Naive thymus-derived CD8-positive, alpha-beta T cell (primary cell): ENCODE measurements at regions not wholly inside any gene's neighbourhood (a gene's known extent, or its start where the extent isn't known, plus 50 kb on each side); places are given as distances from the start of the nearest gene placed in this dataset.
A peak's percentile ranks its signal among the peaks of the same experiment; 100 is the strongest.
"Not testable (repeated sequence)": the region's sequence is repeated elsewhere in the genome, so short reads cannot be mapped to it uniquely, and the experiment has no call there.

Experiments used
- ATAC-seq, 2 donors: fragments of 150-1000 bp; cut with Tn5 transposase in 1 of 2; sonication (Bioruptor Pico), chemical (Tn5 transposase) in 1 of 2; 1 replicate in 1 of 2; 2 replicates in 1 of 2; pipeline ENCODE4 v1.10.0; 2021; ENCODE audit warnings: mild to moderate bottlenecking in 2 of 2, moderate library complexity in 2 of 2
- POLR2A ChIA-PET: fragments of 350-600 bp; sonication (Branson Sonifier 250); formaldehyde crosslinking; loops from one replicate; lab custom pipeline; 2021; ENCODE audit warnings: antibody characterized with exemption; lab: Charles Lee
- DNase-seq, 10 donors: peaks; one replicate each; pipeline versions ENCODE4 v3.0.0 to v3.0.0-alpha.2; 2020 to 2022
- H3K27ac Mint-ChIP-seq, 10 donors: one replicate each; pipeline ENCODE4 v1.8.0; 2020 to 2022; ENCODE audit warnings: mild to moderate bottlenecking in 10 of 10, mixed read lengths in 10 of 10, moderate library complexity in 4 of 10, inconsistent platforms in 1 of 10
- H3K27me3 Mint-ChIP-seq, 5 donors: one replicate each; pipeline ENCODE4 v1.8.0; 2021 to 2022; ENCODE audit warnings: mixed read lengths in 5 of 5
- H3K36me3 Mint-ChIP-seq, 3 donors: one replicate each; pipeline ENCODE4 v1.8.0; 2020 to 2022; ENCODE audit warnings: mixed read lengths in 3 of 3, mild to moderate bottlenecking in 2 of 3, inconsistent platforms in 1 of 3
- H3K4me1 Mint-ChIP-seq, 4 donors: one replicate each; pipeline ENCODE4 v1.8.0; 2021 to 2022; ENCODE audit warnings: mixed read lengths in 4 of 4
- H3K4me3 Mint-ChIP-seq, 10 donors: one replicate each; pipeline ENCODE4 v1.8.0; 2020 to 2022; ENCODE audit warnings: mild to moderate bottlenecking in 10 of 10, mixed read lengths in 10 of 10, moderate library complexity in 6 of 10, inconsistent platforms in 1 of 10
- H3K9me3 Mint-ChIP-seq, 9 donors: one replicate each; pipeline ENCODE4 v1.8.0; 2020 to 2022; ENCODE audit warnings: mixed read lengths in 9 of 9, mild to moderate bottlenecking in 3 of 9, inconsistent platforms in 1 of 9, moderate library complexity in 1 of 9

- H3K27ac Mint-ChIP-seq = no peak overlapping the region
- no peaks in the 10 kb centered on the region for H3K36me3 Mint-ChIP-seq
- DNase-seq (no peak), ATAC-seq (no peak)
- POLR2A ChIA-PET = no interaction called here
- peaks cover 0 to 2% (median 0%) of the 10 kb centered on the region in 4 donors for H3K4me1 Mint-ChIP-seq
- H3K4me3 Mint-ChIP-seq = no peak overlapping the region
- H3K27me3 Mint-ChIP-seq = peaks cover 0 to 10% (median 5%) of the 10 kb centered on the region in 5 donors
- H3K9me3 Mint-ChIP-seq = no peaks in the 10 kb centered on the region
These were observed 71.1 kb upstream of the ADGRA1 start for GRCh38 chr10:133016493-133017202.

DNA sequence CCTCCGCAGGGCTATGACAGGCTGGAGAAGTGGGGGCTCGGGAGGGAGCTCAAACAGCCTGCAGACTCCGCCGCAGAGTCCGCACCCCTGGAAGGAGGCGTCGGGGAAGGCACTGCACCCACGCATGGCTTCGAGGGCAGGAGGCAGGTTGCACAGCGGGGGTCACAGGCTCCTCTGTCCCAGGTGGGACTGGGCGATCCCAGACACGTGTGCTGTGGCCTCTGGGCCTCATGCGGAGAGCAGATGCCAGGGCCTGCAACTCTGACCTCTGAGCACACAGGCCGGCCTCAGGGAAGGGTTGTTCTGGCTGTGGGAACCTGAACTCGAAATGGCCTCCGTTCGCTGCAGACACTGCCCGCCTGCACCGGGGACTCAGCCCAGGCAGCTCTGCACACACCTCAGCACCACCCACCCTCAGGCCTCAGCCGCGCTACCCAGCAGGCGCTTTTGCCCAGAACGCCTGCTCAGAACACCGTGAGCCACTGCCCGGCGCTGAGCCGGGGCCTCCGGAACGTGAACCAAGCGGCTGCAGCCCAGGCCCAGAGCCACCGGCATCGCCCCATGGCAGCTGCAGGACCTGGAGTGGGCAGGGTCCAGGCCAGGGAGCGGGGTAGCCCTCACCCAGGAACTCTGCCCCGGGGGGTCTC is 71.8 kb upstream of the ADGRA1 start:
- Mint-ChIP-seq H3K27me3 (peaks cover 0 to 10% (median 5%) of the 10 kb centered on the region in 5 donors), H3K36me3 (no peaks in the 10 kb centered on the region), H3K4me1 (peaks cover 0 to 2% (median 0%) of the 10 kb centered on the region in 4 donors), H3K4me3 (no peak overlapping the region), H3K27ac (no peak overlapping the region), H3K9me3 (no peaks in the 10 kb centered on the region)
- POLR2A ChIA-PET = no interaction called here
- ATAC-seq = no peak
- DNase-seq = no peak

GRCh38 chr10:133015321-133015720 is 72.4 kb upstream of the ADGRA1 start:
- Mint-ChIP-seq H3K27me3 (peaks cover 0 to 10% (median 5%) of the 10 kb centered on the region in 5 donors), H3K4me3 (no peak overlapping the region), H3K9me3 (no peaks in the 10 kb centered on the region), H3K4me1 (peaks cover 0 to 2% (median 0%) of the 10 kb centered on the region in 4 donors), H3K36me3 (no peaks in the 10 kb centered on the region), H3K27ac (no peak overlapping the region)
- DNase-seq (no peak), ATAC-seq (no peak)
- POLR2A ChIA-PET = no interaction called here

- Mint-ChIP-seq H3K4me3 (no peak overlapping the region), H3K4me1 (peaks cover 0 to 2% (median 0%) of the 10 kb centered on the region in 4 donors), H3K27ac (no peak overlapping the region), H3K27me3 (peaks cover 0 to 10% (median 5%) of the 10 kb centered on the region in 5 donors), H3K36me3 (no peaks in the 10 kb centered on the region), H3K9me3 (no peaks in the 10 kb centered on the region)
- POLR2A ChIA-PET = no interaction called here
- ATAC-seq (no peak), DNase-seq (peak in 1 of 10 donors; percentile 2)
These were observed 72.2 kb upstream of the CFAP46 start for GRCh38 chr10:133014416-133015210.

GRCh38 chr10:133013463-133013862 is 71.1 kb upstream of the CFAP46 start:
- H3K4me1 Mint-ChIP-seq = peaks cover 0 to 2% (median 0%) of the 10 kb centered on the region in 4 donors
- DNase-seq (peak in 1 of 10 donors; percentile 2), ATAC-seq (no peak)
- POLR2A ChIA-PET = no interaction called here
- H3K9me3 Mint-ChIP-seq = no peaks in the 10 kb centered on the region
- no peak overlapping the region for H3K27ac Mint-ChIP-seq
- no peak overlapping the region for H3K4me3 Mint-ChIP-seq
- no peaks in the 10 kb centered on the region for H3K36me3 Mint-ChIP-seq
- H3K27me3 Mint-ChIP-seq = peaks cover 0 to 10% (median 5%) of the 10 kb centered on the region in 5 donors

DNA sequence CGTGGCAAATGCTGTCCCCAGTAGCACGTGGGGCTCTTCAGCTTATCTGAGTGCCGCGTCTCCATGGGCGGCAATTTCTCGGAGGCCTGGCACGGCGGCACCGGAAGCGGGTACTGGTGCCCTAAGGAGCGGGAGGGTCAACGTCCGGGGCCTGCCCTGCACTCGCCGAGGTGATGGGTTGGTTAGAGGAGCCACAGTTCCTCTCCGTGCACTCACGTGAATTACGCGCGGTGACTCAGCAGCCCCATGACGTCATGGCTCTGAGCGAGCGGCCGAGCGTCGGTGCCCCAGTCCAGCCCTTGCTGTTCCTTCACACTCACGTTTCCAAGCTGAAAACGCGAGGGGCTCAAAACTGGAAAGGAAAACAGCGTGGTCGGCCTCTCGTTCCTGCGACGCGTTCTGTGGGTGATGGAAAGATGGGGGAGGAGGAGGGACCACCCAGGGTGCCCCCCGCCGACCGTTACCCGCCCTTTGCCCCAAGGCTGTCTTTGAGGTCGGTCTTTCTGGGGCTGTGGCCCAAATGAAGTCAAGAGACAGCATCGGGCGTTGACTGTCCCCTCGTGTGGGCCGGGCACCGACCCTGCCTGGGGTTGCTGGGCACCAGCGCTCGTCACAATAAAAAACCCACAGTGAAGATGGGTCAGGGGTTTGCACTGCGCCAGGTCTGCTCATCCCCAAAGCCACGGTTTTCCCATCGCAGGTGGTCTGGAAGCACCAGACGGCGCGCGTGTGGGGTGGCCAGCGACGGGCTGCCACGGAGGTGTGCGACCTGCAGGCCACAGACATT is 70.4 kb upstream of the CFAP46 start:
- no peak overlapping the region for H3K4me3 Mint-ChIP-seq
- no peak overlapping the region for H3K27ac Mint-ChIP-seq
- no peaks in the 10 kb centered on the region for H3K36me3 Mint-ChIP-seq
- H3K27me3 Mint-ChIP-seq = peaks cover 0 to 11% (median 5%) of the 10 kb centered on the region in 5 donors
- POLR2A ChIA-PET = no interaction called here
- H3K4me1 Mint-ChIP-seq = peaks cover 0 to 2% (median 0%) of the 10 kb centered on the region in 4 donors
- ATAC-seq (no peak), DNase-seq (no peak)
- no peaks in the 10 kb centered on the region for H3K9me3 Mint-ChIP-seq

DNA sequence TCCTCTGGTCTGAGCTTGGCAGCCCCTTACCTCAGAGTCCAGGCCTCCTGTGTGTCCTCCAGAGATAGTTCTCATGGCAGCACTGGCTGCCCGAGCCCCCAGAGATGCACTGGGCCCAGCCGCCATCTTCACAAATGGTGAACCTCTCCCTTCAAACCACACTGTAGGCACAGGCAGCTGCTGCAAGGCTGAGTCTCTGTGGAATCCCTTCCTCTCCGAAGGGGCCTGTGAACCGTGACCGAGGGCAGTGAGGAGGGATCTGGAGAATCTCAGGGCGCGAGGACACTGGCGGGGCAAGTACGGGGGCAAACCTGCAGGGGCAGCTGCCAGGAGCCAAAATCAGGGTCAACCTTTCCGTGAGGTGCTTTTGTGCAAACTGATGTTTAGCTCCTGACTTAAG is 69.5 kb upstream of the CFAP46 start:
- Mint-ChIP-seq H3K27ac (no peak overlapping the region), H3K4me3 (no peak overlapping the region), H3K4me1 (peaks cover 0 to 2% (median 0%) of the 10 kb centered on the region in 4 donors), H3K36me3 (no peaks in the 10 kb centered on the region), H3K27me3 (peaks cover 0 to 11% (median 5%) of the 10 kb centered on the region in 5 donors), H3K9me3 (no peaks in the 10 kb centered on the region)
- POLR2A ChIA-PET = no interaction called here
- ATAC-seq = no peak
- DNase-seq = no peak

- POLR2A ChIA-PET, H3K9me3 Mint-ChIP-seq, H3K36me3 Mint-ChIP-seq, H3K4me1 Mint-ChIP-seq, DNase-seq, H3K27ac Mint-ChIP-seq, ATAC-seq, H3K4me3 Mint-ChIP-seq: not testable (repeated sequence)
- H3K27me3 Mint-ChIP-seq = peaks cover 0 to 11% (median 5%) of the 10 kb centered on the region in 5 donors
These were observed 69.0 kb upstream of the CFAP46 start for GRCh38 chr10:133011393-133011792.

- H3K27ac Mint-ChIP-seq, ATAC-seq, H3K4me3 Mint-ChIP-seq, H3K9me3 Mint-ChIP-seq, DNase-seq, H3K4me1 Mint-ChIP-seq, H3K36me3 Mint-ChIP-seq, POLR2A ChIA-PET: not testable (repeated sequence)
- H3K27me3 Mint-ChIP-seq = peaks cover 0 to 11% (median 5%) of the 10 kb centered on the region in 5 donors
These were observed 68.4 kb upstream of the CFAP46 start for GRCh38 chr10:133010843-133011179.

GRCh38 chr10:133010095-133010842 is 67.9 kb upstream of the CFAP46 start:
- Mint-ChIP-seq H3K27me3 (peaks cover 0 to 11% (median 5%) of the 10 kb centered on the region in 5 donors), H3K9me3 (no peaks in the 10 kb centered on the region), H3K27ac (no peak overlapping the region), H3K4me3 (no peak overlapping the region), H3K36me3 (no peaks in the 10 kb centered on the region), H3K4me1 (peaks cover 0 to 2% (median 0%) of the 10 kb centered on the region in 4 donors)
- POLR2A ChIA-PET = no interaction called here
- ATAC-seq (no peak), DNase-seq (no peak)

- H3K4me1 Mint-ChIP-seq = peaks cover 0 to 2% (median 0%) of the 10 kb centered on the region in 4 donors
- POLR2A ChIA-PET = no interaction called here
- H3K27me3 Mint-ChIP-seq = peaks cover 0 to 10% (median 5%) of the 10 kb centered on the region in 5 donors
- ATAC-seq (no peak), DNase-seq (no peak)
- no peak overlapping the region for H3K4me3 Mint-ChIP-seq
- H3K9me3 Mint-ChIP-seq = no peaks in the 10 kb centered on the region
- H3K27ac Mint-ChIP-seq = no peak overlapping the region
- no peaks in the 10 kb centered on the region for H3K36me3 Mint-ChIP-seq
These were observed 67.0 kb upstream of the CFAP46 start for GRCh38 chr10:133009218-133009950.
